Kidney tubule cell (primary cell): ENCODE measurements at regions not wholly inside any gene's neighbourhood (a gene's known extent, or its start where the extent isn't known, plus 50 kb on each side); places are given as distances from the start of the nearest gene placed in this dataset.

Experiments used
- DNase-seq: peaks from one replicate; pipeline ENCODE4 v3.0.0-alpha.2; 2018; ENCODE audit warnings: low spot score

- peak; percentile 32 for DNase-seq
Observed at GRCh38 chr6:141077355-141078333, 1055.1 kb upstream of the GJE1 start.

GRCh38 chr6:141057761-141058160 lies 1075.0 kb upstream of the GJE1 start:
- no peak for DNase-seq

GRCh38 chr6:141056945-141057625 lies 1075.6 kb upstream of the GJE1 start:
- no peak for DNase-seq

GRCh38 chr6:141050471-141050870 lies 1082.3 kb upstream of the GJE1 start:
- DNase-seq = no peak

- DNase-seq = no peak
Observed at GRCh38 chr6:141048451-141048850, 1084.3 kb upstream of the GJE1 start.

GRCh38 chr6:141046496-141046895 lies 1086.2 kb upstream of the GJE1 start:
- DNase-seq = peak; percentile 37

GRCh38 chr6:141041596-141042087 lies 1091.1 kb upstream of the GJE1 start:
- DNase-seq = no peak

GRCh38 chr6:141035312-141036200 lies 1097.2 kb upstream of the GJE1 start:
- no peak for DNase-seq

GRCh38 chr6:141033101-141033500 lies 1099.6 kb upstream of the GJE1 start:
- peak; percentile 6 for DNase-seq

GRCh38 chr6:141029908-141030307 lies 1102.8 kb upstream of the GJE1 start:
- no peak for DNase-seq

- DNase-seq = no peak
Observed at GRCh38 chr6:141028791-141029280, 1103.9 kb upstream of the GJE1 start.

- peak; percentile 79 for DNase-seq
Observed at GRCh38 chr6:141026504-141026903, 1106.2 kb upstream of the GJE1 start.

- no peak for DNase-seq
Observed at GRCh38 chr6:141024526-141024925, 1108.2 kb upstream of the GJE1 start.

- DNase-seq = no peak
Observed at GRCh38 chr6:141017941-141018340, 1114.8 kb upstream of the GJE1 start.

GRCh38 chr6:141000917-141001316 lies 1131.8 kb upstream of the GJE1 start:
- DNase-seq = no peak

- no peak for DNase-seq
Observed at GRCh38 chr6:140993515-140993914, 1139.2 kb upstream of the GJE1 start.

GRCh38 chr6:140992678-140993077 lies 1140.0 kb upstream of the GJE1 start:
- DNase-seq = no peak

GRCh38 chr6:140988780-140989179 lies 1143.9 kb upstream of the GJE1 start:
- DNase-seq = no peak

- DNase-seq = no peak
Observed at GRCh38 chr6:140987364-140988155, 1145.2 kb upstream of the GJE1 start.

GRCh38 chr6:140985679-140986275 lies 1146.9 kb upstream of the GJE1 start:
- DNase-seq = no peak
